HCT116 (cell line): ENCODE measurements at regions not wholly inside any gene's neighbourhood (a gene's known extent, or its start where the extent isn't known, plus 50 kb on each side); places are given as distances from the start of the nearest gene placed in this dataset.

Source experiments
- ATAC-seq: fragments of 200-7000 bp; cut with Tn5 transposase; 2 replicates; pipeline ENCODE4 v1.9.1; 2020; ENCODE audit warnings: mild to moderate bottlenecking, moderate library complexity
- BruUV-seq: library from RNA; stranded (reverse); fragments of 400-500 nt; replicated peaks from 2 replicates; lab custom pipeline; 2021; lab: Mats Ljungman, UMichigan
- CTCF ChIA-PET: fragments of 300-600 bp; sonication (Branson Sonifier 250); formaldehyde crosslinking; loops from one replicate; lab custom pipeline; 2021; ENCODE audit warnings: antibody characterized with exemption; lab: Charles Lee
- POLR2A ChIA-PET: fragments of 300-600, 350-600 bp; sonication (Branson Sonifier 250); formaldehyde crosslinking; loops from one replicate; lab custom pipeline; 2021; ENCODE audit warnings: antibody characterized with exemption; lab: Charles Lee
- RAD21 ChIA-PET, 2 experiments: fragments of 300-600 bp; sonication (Branson Sonifier 250); formaldehyde crosslinking; loops; one replicate each; lab custom pipeline; 2023; ENCODE audit warnings: low total read pairs in 2 of 2; ENCODE audit not compliant: uncharacterized antibody in 2 of 2, unreplicated experiment in 2 of 2, low non-redundant PET in 1 of 2; lab: Charles Lee
- DNase-seq: peaks from one replicate; pipeline ENCODE4 v3.0.0-alpha.2; 2010; ENCODE audit warnings: low read depth, low spot score
- H2AFZ ChIP-seq: fragments of 200-600 bp; shearing (Covaris generic), sonication (generic); 2 replicates; pipeline ENCODE4 v1.6.1; 2017; ENCODE audit warnings: low read depth, mixed run types, mixed read lengths, antibody characterized with exemption, low read length; ENCODE audit not compliant: poor library complexity, severe bottlenecking
- H3K27ac ChIP-seq: 2 replicates; pipeline ENCODE4 v1.5.1; 2012; ENCODE audit warnings: low read depth, low read length
- H3K27me3 ChIP-seq: fragments of 200-600 bp; sonication (generic); 2 replicates; pipeline ENCODE4 v1.6.1; 2016; ENCODE audit warnings: mixed run types, low read length, mixed read lengths; ENCODE audit not compliant: insufficient read depth
- H3K36me3 ChIP-seq, 2 experiments: fragments of 200-500 bp in 1 of 2; fragments of 200-600 bp in 1 of 2; sonication (Bioruptor generic) in 1 of 2; sonication (generic) in 1 of 2; 2 replicates each; pipeline versions ENCODE4 v1.5.1 to v1.6.1; 2014 to 2016; ENCODE audit warnings: low read length in 2 of 2, inconsistent platforms in 1 of 2, mixed read lengths in 1 of 2, mixed run types in 1 of 2; ENCODE audit not compliant: insufficient read depth in 2 of 2, control insufficient read depth in 1 of 2
- H3K4me1 ChIP-seq, 2 experiments: fragments of 200-600 bp in 1 of 2; sonication (generic) in 1 of 2; 2 replicates each; pipeline versions ENCODE4 v1.5.1 to v1.6.1; 2012 to 2017; ENCODE audit warnings: low read length in 2 of 2, inconsistent platforms in 1 of 2, mild to moderate bottlenecking in 1 of 2, mixed read lengths in 1 of 2, mixed run types in 1 of 2, moderate library complexity in 1 of 2; ENCODE audit not compliant: insufficient read depth in 2 of 2, control insufficient read depth in 1 of 2
- H3K4me2 ChIP-seq: fragments of 200-600 bp; sonication (generic); 2 replicates; pipeline ENCODE4 v1.6.1; 2017; ENCODE audit warnings: mixed run types, low read length, mixed read lengths
- H3K4me3 ChIP-seq, 2 experiments: fragments of 200-600 bp in 1 of 2; sonication (generic) in 1 of 2; replicated peaks in 1 of 2; 2 replicates each; pipeline ENCODE4 v1.5.1; 2011 to 2016; ENCODE audit warnings: low read length in 2 of 2, control low read depth in 1 of 2, low read depth in 1 of 2, mild to moderate bottlenecking in 1 of 2, mixed read lengths in 1 of 2, mixed run types in 1 of 2
- H3K79me2 ChIP-seq: fragments of 200-600 bp; sonication (generic); 2 replicates; pipeline ENCODE4 v1.6.1; 2017; ENCODE audit warnings: mild to moderate bottlenecking, mixed run types, low read length, moderate library complexity, mixed read lengths; ENCODE audit not compliant: insufficient read depth
- H3K9ac ChIP-seq: fragments of 200-600 bp; sonication (generic); 2 replicates; pipeline ENCODE4 v1.6.1; 2016; ENCODE audit warnings: low read length, mixed read lengths
- H3K9me2 ChIP-seq: fragments of 200-600 bp; sonication (generic), shearing (Covaris generic); 2 replicates; pipeline ENCODE4 v1.6.1; 2017; ENCODE audit warnings: mixed run types, mild to moderate bottlenecking, moderate library complexity; ENCODE audit not compliant: insufficient read depth
- H3K9me3 ChIP-seq, 2 experiments: fragments of 200-500 bp in 1 of 2; fragments of 200-600 bp in 1 of 2; sonication (Bioruptor generic) in 1 of 2; sonication (generic) in 1 of 2; 2 replicates each; pipeline ENCODE4 v1.6.1; 2014 to 2017; ENCODE audit warnings: low read length in 2 of 2, mixed read lengths in 2 of 2, inconsistent platforms in 1 of 2, low read depth in 1 of 2, mild to moderate bottlenecking in 1 of 2, mixed run types in 1 of 2, moderate library complexity in 1 of 2; ENCODE audit not compliant: control insufficient read depth in 1 of 2, insufficient read depth in 1 of 2
- H4K20me1 ChIP-seq: fragments of 200-600 bp; sonication (generic), shearing (Covaris generic); 2 replicates; pipeline ENCODE4 v1.6.1; 2017; ENCODE audit warnings: mixed run types, mild to moderate bottlenecking, moderate library complexity; ENCODE audit not compliant: insufficient read depth
- CBX3 ChIP-seq: IDR thresholded peaks from 2 replicates; pipeline ENCODE4 v1.6.1; 2012; ENCODE audit warnings: low read depth
- CEBPB ChIP-seq: IDR thresholded peaks from 2 replicates; pipeline ENCODE4 v1.6.1; 2012; ENCODE audit warnings: low read depth
- EGR1 ChIP-seq: IDR thresholded peaks from 2 replicates; pipeline ENCODE4 v1.6.1; 2012; ENCODE audit warnings: low read depth
- ELF1 ChIP-seq: IDR thresholded peaks from 2 replicates; pipeline ENCODE4 v1.6.1; 2012; ENCODE audit warnings: low read depth, borderline replicate concordance
- EZH2 ChIP-seq: fragments of 200-600 bp; sonication (generic); IDR thresholded peaks from 2 replicates; pipeline ENCODE4 v1.6.1; 2017; ENCODE audit warnings: antibody characterized with exemption, mixed run types
- EZH2phosphoT487 ChIP-seq: fragments of 200-600 bp; IDR thresholded peaks from 2 replicates; pipeline ENCODE4 v1.6.1; 2018; ENCODE audit warnings: antibody characterized with exemption, borderline replicate concordance
- FOSL1 ChIP-seq: IDR thresholded peaks from 2 replicates; pipeline ENCODE4 v1.6.1; 2012; ENCODE audit warnings: low read depth
- JUND ChIP-seq: IDR thresholded peaks from 2 replicates; pipeline ENCODE4 v1.6.1; 2012
- POLR2A ChIP-seq: IDR thresholded peaks from 2 replicates; pipeline ENCODE4 v1.7.0; 2011; ENCODE audit warnings: borderline replicate concordance; ENCODE audit not compliant: insufficient read depth, insufficient read length; ENCODE audit errors: extremely low read depth
- RAD21 ChIP-seq: IDR thresholded peaks from 2 replicates; pipeline ENCODE4 v1.6.1; 2012; ENCODE audit warnings: low read depth, mild to moderate bottlenecking
- SP1 ChIP-seq: IDR thresholded peaks from 2 replicates; pipeline ENCODE4 v1.6.1; 2012; ENCODE audit warnings: low read depth
- TCF7L2 ChIP-seq: IDR thresholded peaks from 2 replicates; pipeline ENCODE4 v1.7.0; 2011; ENCODE audit warnings: borderline replicate concordance, inconsistent platforms; ENCODE audit not compliant: insufficient read depth, insufficient read length; ENCODE audit errors: extremely low read depth
- YY1 ChIP-seq: IDR thresholded peaks from 2 replicates; pipeline ENCODE4 v1.6.1; 2011; ENCODE audit warnings: low read length, low read depth, moderate library complexity, mild to moderate bottlenecking; ENCODE audit not compliant: insufficient replicate concordance; ENCODE audit errors: extremely low read depth
- ZNF274 ChIP-seq: fragments of 200-500 bp; sonication (Bioruptor generic); IDR thresholded peaks from 2 replicates; pipeline ENCODE4 v1.6.1; 2014; ENCODE audit warnings: mild to moderate bottlenecking, low read depth, low read length, inconsistent platforms
- intact Hi-C: fragments of 100-400 bp; cut with micrococcal nuclease; formaldehyde crosslinking; loops from 2 replicates; pipeline ENCODE4 v1.10.0; 2022
- TF ChIP-seq, protein P1 (sequence below): IDR thresholded peaks from 2 replicates; pipeline ENCODE4 v1.6.1; 2012; ENCODE audit warnings: low read depth
- TF ChIP-seq, protein P2 (sequence below): IDR thresholded peaks from 2 replicates; pipeline ENCODE4 v1.6.1; 2012
- TF ChIP-seq, protein P3 (sequence below): IDR thresholded peaks from 2 replicates; pipeline ENCODE4 v1.6.1; 2012

DNA sequence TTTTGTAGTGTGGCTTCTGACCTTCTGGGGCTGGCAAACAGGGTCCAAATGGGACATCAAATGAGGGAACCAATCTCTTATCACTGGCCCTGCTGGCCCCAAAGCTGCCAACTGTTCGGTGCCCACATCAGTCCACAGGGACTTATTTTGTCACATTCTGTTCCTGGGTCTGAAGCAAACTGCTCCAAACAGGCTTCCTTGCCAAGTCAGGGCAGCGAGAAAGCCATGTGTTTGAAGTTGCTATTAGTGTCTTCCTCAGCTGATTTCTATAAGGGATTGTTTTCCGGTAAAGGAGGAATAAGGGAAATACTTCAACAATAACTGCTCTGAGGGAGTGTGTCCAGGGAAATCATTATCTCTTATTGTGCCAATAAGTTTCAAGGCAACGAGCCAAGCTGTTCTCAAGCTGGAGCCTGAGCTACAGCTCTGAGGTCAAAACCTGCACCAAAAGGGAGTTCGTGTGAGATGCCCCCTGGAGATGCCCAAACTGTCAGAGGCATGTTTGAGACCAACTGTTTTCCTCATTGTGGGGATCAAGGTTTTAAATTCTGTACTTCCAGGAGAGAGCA is 381.4 kb upstream of the PROX1 start:
- no peak for DNase-seq
- POLR2A ChIA-PET, result no interaction called here
- no peak for TF ChIP-seq YY1
- TF ChIP-seq JUND, result no peak
- TF ChIP-seq RAD21, result no peak
- no peak for TF ChIP-seq EZH2phosphoT487
- no peak for TF ChIP-seq POLR2A
- no peak for TF ChIP-seq ZNF274
- TF ChIP-seq CBX3, result no peak
- TF ChIP-seq SP1, result no peak
- TF ChIP-seq, protein P1, sequence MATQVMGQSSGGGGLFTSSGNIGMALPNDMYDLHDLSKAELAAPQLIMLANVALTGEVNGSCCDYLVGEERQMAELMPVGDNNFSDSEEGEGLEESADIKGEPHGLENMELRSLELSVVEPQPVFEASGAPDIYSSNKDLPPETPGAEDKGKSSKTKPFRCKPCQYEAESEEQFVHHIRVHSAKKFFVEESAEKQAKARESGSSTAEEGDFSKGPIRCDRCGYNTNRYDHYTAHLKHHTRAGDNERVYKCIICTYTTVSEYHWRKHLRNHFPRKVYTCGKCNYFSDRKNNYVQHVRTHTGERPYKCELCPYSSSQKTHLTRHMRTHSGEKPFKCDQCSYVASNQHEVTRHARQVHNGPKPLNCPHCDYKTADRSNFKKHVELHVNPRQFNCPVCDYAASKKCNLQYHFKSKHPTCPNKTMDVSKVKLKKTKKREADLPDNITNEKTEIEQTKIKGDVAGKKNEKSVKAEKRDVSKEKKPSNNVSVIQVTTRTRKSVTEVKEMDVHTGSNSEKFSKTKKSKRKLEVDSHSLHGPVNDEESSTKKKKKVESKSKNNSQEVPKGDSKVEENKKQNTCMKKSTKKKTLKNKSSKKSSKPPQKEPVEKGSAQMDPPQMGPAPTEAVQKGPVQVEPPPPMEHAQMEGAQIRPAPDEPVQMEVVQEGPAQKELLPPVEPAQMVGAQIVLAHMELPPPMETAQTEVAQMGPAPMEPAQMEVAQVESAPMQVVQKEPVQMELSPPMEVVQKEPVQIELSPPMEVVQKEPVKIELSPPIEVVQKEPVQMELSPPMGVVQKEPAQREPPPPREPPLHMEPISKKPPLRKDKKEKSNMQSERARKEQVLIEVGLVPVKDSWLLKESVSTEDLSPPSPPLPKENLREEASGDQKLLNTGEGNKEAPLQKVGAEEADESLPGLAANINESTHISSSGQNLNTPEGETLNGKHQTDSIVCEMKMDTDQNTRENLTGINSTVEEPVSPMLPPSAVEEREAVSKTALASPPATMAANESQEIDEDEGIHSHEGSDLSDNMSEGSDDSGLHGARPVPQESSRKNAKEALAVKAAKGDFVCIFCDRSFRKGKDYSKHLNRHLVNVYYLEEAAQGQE, result no peak
- no peak for TF ChIP-seq EZH2
- TF ChIP-seq ELF1, result no peak
- TF ChIP-seq, protein P2, sequence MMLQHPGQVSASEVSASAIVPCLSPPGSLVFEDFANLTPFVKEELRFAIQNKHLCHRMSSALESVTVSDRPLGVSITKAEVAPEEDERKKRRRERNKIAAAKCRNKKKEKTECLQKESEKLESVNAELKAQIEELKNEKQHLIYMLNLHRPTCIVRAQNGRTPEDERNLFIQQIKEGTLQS, result no peak
- no peak for TF ChIP-seq EGR1
- TF ChIP-seq FOSL1, result no peak
- no peak for TF ChIP-seq TCF7L2
- TF ChIP-seq CEBPB, result no peak
- TF ChIP-seq, protein P3, sequence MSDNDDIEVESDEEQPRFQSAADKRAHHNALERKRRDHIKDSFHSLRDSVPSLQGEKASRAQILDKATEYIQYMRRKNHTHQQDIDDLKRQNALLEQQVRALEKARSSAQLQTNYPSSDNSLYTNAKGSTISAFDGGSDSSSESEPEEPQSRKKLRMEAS, result no peak
- no peaks in the 10 kb centered on the region for H3K79me2 ChIP-seq
- H3K4me1 ChIP-seq, result no peaks in the 10 kb centered on the region
- CTCF ChIA-PET, result no interaction called here
- H3K9me3 ChIP-seq, result no peaks in the 10 kb centered on the region
- H2AFZ ChIP-seq, result no peak overlapping the region
- no TSS peak for BruUV-seq
- H3K36me3 ChIP-seq, result no peaks in the 10 kb centered on the region
- H3K4me2 ChIP-seq, result no peak overlapping the region
- no peak overlapping the region for H3K4me3 ChIP-seq
- no peaks in the 10 kb centered on the region; the same call in 1 of the 2 replicates for H3K9me2 ChIP-seq
- RAD21 ChIA-PET, result no interaction called here
- peaks cover 14% of the 10 kb centered on the region; the same call in 1 of the 2 replicates for H3K27me3 ChIP-seq
- no peak overlapping the region for H3K27ac ChIP-seq
- ATAC-seq, result no peak
- no peaks in the 10 kb centered on the region for H4K20me1 ChIP-seq
- H3K9ac ChIP-seq, result no peak overlapping the region
- intact Hi-C loops, result no loop called here
